Suprapubic skin (tissue), 4 donors: ENCODE measurements at regions not wholly inside any gene's neighbourhood (a gene's known extent, or its start where the extent isn't known, plus 50 kb on each side); places are given as distances from the start of the nearest gene placed in this dataset.

ENCODE experiments used
- DNase-seq, 2 donors: peaks; one replicate each; pipeline ENCODE4 v3.0.0-alpha.2; 2019; ENCODE audit warnings: low spot score in 2 of 2
- H3K27ac ChIP-seq: fragments of 200-600 bp; sonication (generic); one replicate; pipeline ENCODE4 v1.5.1; 2019
- H3K27me3 ChIP-seq: fragments of 200-600 bp; sonication (generic); one replicate; pipeline ENCODE4 v1.5.1; 2019
- H3K36me3 ChIP-seq: fragments of 200-600 bp; sonication (generic); one replicate; pipeline ENCODE4 v1.5.1; 2019
- H3K4me1 ChIP-seq: fragments of 200-600 bp; sonication (generic); one replicate; pipeline ENCODE4 v1.5.1; 2019
- H3K4me3 ChIP-seq: fragments of 200-600 bp; sonication (generic); one replicate; pipeline ENCODE4 v1.5.1; 2019; ENCODE audit warnings: mild to moderate bottlenecking
- H3K9me3 ChIP-seq: fragments of 200-600 bp; sonication (generic); one replicate; pipeline ENCODE4 v1.5.1; 2019
- EP300 ChIP-seq: sonication (generic); formaldehyde crosslinking; IDR thresholded peaks from one replicate; pipeline ENCODE4 v1.6.1; 2017; ENCODE audit warnings: antibody characterized with exemption
- POLR2A ChIP-seq, 2 donors: fragments of 450-650 bp; IDR thresholded peaks; one replicate each; pipeline ENCODE4 v1.6.1; 2017; ENCODE audit warnings: antibody characterized with exemption in 2 of 2, mild to moderate bottlenecking in 2 of 2, moderate library complexity in 2 of 2
- POLR2AphosphoS5 ChIP-seq, 3 donors: sonication (generic); formaldehyde crosslinking; IDR thresholded peaks; one replicate each; pipeline ENCODE4 v1.6.1; 2017; ENCODE audit warnings: antibody characterized with exemption in 3 of 3
- WGBS: methylation state at CpG from one replicate; pipeline ENCODE4 v1.1.5; 2018; 5-methylcytosine and 5-hydroxymethylcytosine counted together
- TF ChIP-seq, protein P1 (sequence below), 2 donors: fragments of 200-600 bp in 1 of 2; fragments of 450-650 bp in 1 of 2; sonication (generic) in 1 of 2; IDR thresholded peaks; one replicate each; pipeline ENCODE4 v1.5.1; 2016 to 2019; ENCODE audit warnings: antibody characterized with exemption in 2 of 2, mild to moderate bottlenecking in 1 of 2, moderate library complexity in 1 of 2

DNA sequence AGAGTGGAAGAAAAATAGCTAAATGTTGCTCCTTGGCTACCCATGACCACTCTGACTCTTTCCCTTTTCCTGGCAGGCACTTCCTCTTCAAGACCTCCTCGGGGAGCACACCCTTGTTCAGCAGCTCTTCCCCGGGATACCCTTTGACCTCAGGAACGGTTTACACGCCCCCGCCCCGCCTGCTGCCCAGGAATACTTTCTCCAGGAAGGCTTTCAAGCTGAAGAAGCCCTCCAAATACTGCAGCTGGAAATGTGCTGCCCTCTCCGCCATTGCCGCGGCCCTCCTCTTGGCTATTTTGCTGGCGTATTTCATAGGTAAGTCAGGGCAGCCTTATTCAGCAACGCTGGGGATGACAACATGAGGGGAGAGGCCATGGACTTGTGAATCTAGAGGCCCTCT is 298.6 kb upstream of the WWC1 start:
- TF ChIP-seq, protein P1, sequence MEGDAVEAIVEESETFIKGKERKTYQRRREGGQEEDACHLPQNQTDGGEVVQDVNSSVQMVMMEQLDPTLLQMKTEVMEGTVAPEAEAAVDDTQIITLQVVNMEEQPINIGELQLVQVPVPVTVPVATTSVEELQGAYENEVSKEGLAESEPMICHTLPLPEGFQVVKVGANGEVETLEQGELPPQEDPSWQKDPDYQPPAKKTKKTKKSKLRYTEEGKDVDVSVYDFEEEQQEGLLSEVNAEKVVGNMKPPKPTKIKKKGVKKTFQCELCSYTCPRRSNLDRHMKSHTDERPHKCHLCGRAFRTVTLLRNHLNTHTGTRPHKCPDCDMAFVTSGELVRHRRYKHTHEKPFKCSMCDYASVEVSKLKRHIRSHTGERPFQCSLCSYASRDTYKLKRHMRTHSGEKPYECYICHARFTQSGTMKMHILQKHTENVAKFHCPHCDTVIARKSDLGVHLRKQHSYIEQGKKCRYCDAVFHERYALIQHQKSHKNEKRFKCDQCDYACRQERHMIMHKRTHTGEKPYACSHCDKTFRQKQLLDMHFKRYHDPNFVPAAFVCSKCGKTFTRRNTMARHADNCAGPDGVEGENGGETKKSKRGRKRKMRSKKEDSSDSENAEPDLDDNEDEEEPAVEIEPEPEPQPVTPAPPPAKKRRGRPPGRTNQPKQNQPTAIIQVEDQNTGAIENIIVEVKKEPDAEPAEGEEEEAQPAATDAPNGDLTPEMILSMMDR (IDR thresholded peaks at IDR 0.05) = no peak
- TF ChIP-seq POLR2A (IDR thresholded peaks at IDR 0.05) = no peak
- no peak for TF ChIP-seq EP300
- TF ChIP-seq POLR2AphosphoS5 (IDR thresholded peaks at IDR 0.05) = no peak
- 91% methylated on average over 11 of the region's 11 CpGs for WGBS
- Histone ChIP-seq H3K27ac (no peak overlapping the region), H3K4me3 (no peak overlapping the region), H3K4me1 (peaks cover 14% of the 10 kb centered on the region), H3K9me3 (no peaks in the 10 kb centered on the region), H3K27me3 (no peaks in the 10 kb centered on the region), H3K36me3 (no peaks in the 10 kb centered on the region)
- no peak for DNase-seq

DNA sequence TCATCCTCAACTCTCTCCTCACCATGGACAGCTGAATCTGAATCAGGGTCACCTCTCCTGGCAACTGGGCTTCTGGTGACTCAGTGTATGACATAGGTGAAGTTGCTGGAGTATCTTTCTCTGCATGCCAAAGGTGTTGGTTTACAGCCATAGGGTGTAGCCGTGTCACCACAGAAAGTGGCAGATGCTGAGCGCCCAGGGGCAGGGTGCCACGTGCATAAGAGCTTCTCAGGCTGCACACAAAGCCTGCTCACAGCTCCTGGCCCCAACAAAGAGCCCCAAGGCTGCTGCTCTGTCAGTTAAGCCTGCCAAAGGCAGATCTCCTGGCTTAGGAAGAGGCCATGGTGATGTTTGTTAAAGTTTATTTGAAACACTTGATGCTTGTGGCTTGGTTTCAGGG is 297.7 kb upstream of the WWC1 start:
- Histone ChIP-seq H3K4me1 (peaks cover 14% of the 10 kb centered on the region), H3K27ac (peak overlapping the region; percentile 0)
- WGBS = 31% methylated on average over 2 of the region's 3 CpGs

DNA sequence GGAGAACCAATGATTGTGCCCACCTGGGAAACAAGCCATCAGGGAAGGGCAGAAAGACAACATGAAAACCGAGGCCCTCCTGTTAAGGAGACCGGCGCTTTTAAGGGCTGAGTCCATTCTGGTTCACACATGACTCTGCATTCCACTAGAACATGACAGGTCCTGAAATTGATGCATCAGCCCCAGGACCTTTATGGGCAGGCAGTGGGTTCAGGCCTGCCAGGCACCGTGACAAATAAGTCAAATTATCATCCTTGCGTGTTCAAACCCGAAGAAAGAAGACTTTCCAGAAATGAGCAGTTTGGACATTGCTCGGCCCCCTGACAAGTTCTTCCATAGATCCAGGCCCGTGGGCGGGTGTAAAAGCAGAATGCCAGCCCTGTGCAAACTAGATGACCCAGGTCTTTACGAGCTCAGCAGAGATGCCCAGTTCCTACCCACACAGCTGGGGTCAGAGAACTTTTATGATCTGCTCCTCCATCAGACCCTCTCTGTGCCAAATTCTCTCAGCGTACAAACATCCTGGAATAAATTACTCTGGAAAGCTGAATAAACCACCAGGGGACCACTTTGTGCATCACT is 295.5 kb upstream of the WWC1 start:
- Histone ChIP-seq H3K27me3 (no peaks in the 10 kb centered on the region), H3K4me3 (no peak overlapping the region), H3K36me3 (no peaks in the 10 kb centered on the region), H3K4me1 (peaks cover 14% of the 10 kb centered on the region), H3K27ac (no peak overlapping the region), H3K9me3 (no peaks in the 10 kb centered on the region)
- TF ChIP-seq POLR2A (IDR thresholded peaks at IDR 0.05) (no peak), POLR2AphosphoS5 (IDR thresholded peaks at IDR 0.05) (no peak), EP300 (no peak)
- TF ChIP-seq, protein P1 (IDR thresholded peaks at IDR 0.05) = no peak
- no peak for DNase-seq
- 45% methylated on average over 10 of the region's 11 CpGs for WGBS

More for the DNA sequence above, 297.7 kb upstream of the WWC1 start:
- H3K4me3 ChIP-seq = no peak overlapping the region
- TF ChIP-seq EP300 = no peak
- no peaks in the 10 kb centered on the region for H3K36me3 ChIP-seq
- peak in 1 of 2 donors; percentile 62 for DNase-seq
- no peaks in the 10 kb centered on the region for H3K9me3 ChIP-seq
- no peaks in the 10 kb centered on the region for H3K27me3 ChIP-seq

DNA sequence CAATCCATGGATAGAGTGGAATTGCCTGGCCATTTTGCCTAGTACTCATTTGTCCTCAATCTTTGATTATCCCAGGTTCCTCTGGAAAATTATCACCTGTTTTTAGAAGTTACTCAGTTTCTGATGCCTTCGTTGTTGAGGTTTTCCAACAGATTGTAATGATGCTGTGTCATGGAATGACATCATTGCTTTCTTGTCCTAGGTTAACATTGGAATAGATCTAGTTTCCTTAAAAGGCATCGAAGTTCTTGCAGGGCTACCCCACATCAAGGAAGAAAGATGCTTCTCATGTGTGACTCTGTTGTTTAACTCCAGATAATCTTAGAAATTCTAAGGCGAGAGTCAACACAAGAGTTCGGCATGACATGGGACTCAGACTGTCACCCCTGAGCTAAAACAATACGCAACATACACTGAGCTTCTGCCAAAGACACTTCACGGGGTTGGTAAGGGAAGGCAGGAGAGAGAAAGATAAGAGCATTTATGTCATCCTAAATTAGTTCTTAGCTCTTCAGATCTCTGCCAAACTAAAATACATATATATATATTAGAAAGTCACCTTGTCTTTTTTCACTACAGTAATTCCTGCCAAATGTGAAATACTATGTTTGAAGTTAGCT is 293.2 kb upstream of the WWC1 start:
- H3K36me3 ChIP-seq = no peaks in the 10 kb centered on the region
- no peak for DNase-seq
- WGBS = 83% methylated on average over 6 of the region's 6 CpGs
- H3K9me3 ChIP-seq = no peaks in the 10 kb centered on the region
- H3K4me1 ChIP-seq = peaks cover 14% of the 10 kb centered on the region
- TF ChIP-seq POLR2A (IDR thresholded peaks at IDR 0.05) (no peak), POLR2AphosphoS5 (IDR thresholded peaks at IDR 0.05) (no peak), EP300 (no peak)
- TF ChIP-seq, protein P1 (IDR thresholded peaks at IDR 0.05) = no peak
- no peaks in the 10 kb centered on the region for H3K27me3 ChIP-seq
- no peak overlapping the region for H3K4me3 ChIP-seq
- no peak overlapping the region for H3K27ac ChIP-seq

DNA sequence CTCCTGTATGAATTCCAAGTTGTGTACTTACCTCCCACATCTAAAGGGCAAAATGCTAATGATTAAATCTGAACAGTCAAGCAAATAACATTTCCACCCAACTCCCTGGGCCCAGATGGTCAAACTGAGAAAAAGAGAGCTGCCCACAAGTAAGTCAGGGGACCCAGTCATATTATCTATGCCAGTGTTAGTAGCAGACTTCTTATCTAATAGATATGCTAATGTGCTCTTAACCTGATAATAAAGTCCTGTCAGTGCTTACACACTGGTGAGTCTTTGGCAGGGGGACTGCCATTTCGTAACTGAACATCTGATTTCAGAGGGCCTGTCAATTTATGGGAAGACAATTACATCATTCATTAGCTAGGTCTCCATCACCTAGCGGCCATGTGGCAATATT is 292.3 kb upstream of the WWC1 start:
- Histone ChIP-seq H3K4me3 (no peak overlapping the region), H3K27me3 (no peaks in the 10 kb centered on the region), H3K36me3 (no peaks in the 10 kb centered on the region), H3K27ac (no peak overlapping the region), H3K9me3 (no peaks in the 10 kb centered on the region), H3K4me1 (peaks cover 13% of the 10 kb centered on the region)
- no peak for DNase-seq
- TF ChIP-seq, protein P1 (IDR thresholded peaks at IDR 0.05) = no peak
- TF ChIP-seq POLR2AphosphoS5 (IDR thresholded peaks at IDR 0.05) (no peak), EP300 (no peak), POLR2A (IDR thresholded peaks at IDR 0.05) (no peak)
- 70% methylated on average over 2 of the region's 2 CpGs for WGBS
